ENCODE measurements at regions not wholly inside any gene's neighbourhood (a gene's known extent, or its start where the extent isn't known, plus 50 kb on each side); places are given as distances from the start of the nearest gene placed in this dataset.
"Not testable (repeated sequence)": the region's sequence is repeated elsewhere in the genome, so short reads cannot be mapped to it uniquely, and the experiment has no call there.

DNA sequence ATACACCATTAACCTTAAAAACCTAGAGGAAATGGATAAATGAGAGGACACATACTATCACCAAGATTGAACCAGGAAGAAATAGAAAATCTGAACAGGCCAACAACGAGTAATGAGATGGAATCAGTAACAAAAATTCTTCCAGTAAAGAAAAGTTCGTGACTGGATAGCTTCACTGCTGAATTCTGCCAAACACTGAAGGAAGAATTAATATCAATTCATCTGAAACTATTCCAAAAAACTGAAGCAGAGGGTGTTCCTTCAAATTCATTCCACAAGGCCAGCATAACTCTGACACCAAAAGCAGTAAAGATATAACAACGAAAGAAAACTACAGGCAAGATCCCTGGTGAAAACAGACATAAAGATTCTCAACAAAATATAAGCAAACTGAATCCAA, 195.8 kb upstream of the GPR149 start:
- ATAC-seq = no peak

DNA sequence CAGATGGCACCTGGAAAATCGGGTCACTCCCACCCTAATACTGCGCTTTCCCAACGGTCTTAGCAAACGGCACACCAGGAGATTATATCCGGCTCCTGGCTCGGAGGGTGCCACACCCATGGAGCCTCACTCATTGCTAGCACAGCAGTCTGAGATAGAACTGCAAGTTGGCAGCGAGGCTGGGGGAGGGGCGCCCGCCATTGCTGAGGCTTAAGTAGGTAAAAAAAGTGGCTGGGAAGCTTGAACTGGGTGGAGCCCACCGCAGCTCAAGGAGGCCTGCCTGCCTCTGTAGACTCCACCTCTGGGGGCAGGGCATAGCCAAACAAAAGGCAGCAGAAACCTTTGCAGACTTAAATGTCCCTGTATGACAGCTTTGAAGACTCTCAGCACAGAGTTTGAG, 189.6 kb upstream of the GPR149 start:
- H3K4me3 ChIP-seq, H3K27ac ChIP-seq, H3K36me3 ChIP-seq, H3K27me3 ChIP-seq, ATAC-seq, H3K4me1 ChIP-seq: not testable (repeated sequence)
- no CpG with 5 or more reads among the region's 10 CpGs for WGBS, 2 donors (ENCODE audit: low coverage in 1 of 2)
- H3K9me3 ChIP-seq = peaks cover 0 to 23% (median 0%) of the 10 kb centered on the region in 3 donors

More for the DNA sequence above, 195.8 kb upstream of the GPR149 start:
- Histone ChIP-seq H3K27me3 (no peaks in the 10 kb centered on the region), H3K9me3 (no peaks in the 10 kb centered on the region), H3K4me3 (no peak overlapping the region), H3K36me3 (no peaks in the 10 kb centered on the region), H3K4me1 (no peaks in the 10 kb centered on the region), H3K27ac (no peak overlapping the region)
- 40 to 56% methylated on average over 1 to 3 of the region's 3 CpGs for WGBS, 2 donors (ENCODE audit: low coverage in 1 of 2)
- TF ChIP-seq CTCF (IDR thresholded peaks at IDR 0.05) (no peak), POLR2AphosphoS5 (IDR thresholded peaks at IDR 0.05) (no peak), POLR2A (IDR thresholded peaks at IDR 0.05) (no peak), EP300 (IDR thresholded peaks at IDR 0.05) (no peak)

DNA sequence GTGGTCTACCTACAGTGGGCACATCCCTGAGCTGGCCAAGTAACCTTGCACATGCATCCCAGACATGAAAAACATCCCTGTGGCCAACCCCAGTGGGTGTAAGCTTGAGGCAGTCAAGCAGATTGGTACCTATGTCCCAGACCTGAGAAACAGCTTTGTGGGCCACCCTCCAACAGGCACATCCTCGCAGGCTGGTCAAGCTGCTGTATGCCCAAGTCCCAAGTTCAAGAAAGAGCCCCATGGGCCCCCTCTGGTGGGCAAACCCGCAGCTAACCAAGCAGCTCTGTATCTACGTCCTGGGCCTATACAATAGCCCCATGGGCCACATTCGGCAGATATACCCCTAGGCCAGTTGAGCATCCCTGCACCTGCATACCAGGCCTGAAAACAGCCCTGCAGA, 186.3 kb upstream of the GPR149 start:
- ATAC-seq = no peak
- H3K27ac ChIP-seq = no peak overlapping the region
- whole genome bisulfite sequencing, 2 donors (ENCODE audit: low coverage in 1 of 2) = 100% methylated on average over 1 of the region's 4 CpGs; no CpG with 5 or more reads in 1 of the 2 donors
- H3K36me3 ChIP-seq = no peaks in the 10 kb centered on the region
- peaks cover 0 to 23% (median 0%) of the 10 kb centered on the region in 3 donors for H3K9me3 ChIP-seq
- no peak overlapping the region for H3K4me3 ChIP-seq
- TF ChIP-seq POLR2AphosphoS5 (IDR thresholded peaks at IDR 0.05) = no peak
- TF ChIP-seq POLR2A (IDR thresholded peaks at IDR 0.05) = no peak
- no peak for TF ChIP-seq EP300 (IDR thresholded peaks at IDR 0.05)
- TF ChIP-seq CTCF (IDR thresholded peaks at IDR 0.05) = no peak
- H3K27me3 ChIP-seq = no peaks in the 10 kb centered on the region
- H3K4me1 ChIP-seq = no peaks in the 10 kb centered on the region

GRCh38 chr3:154615471-154615870, 185.5 kb upstream of the GPR149 start:
- no peak overlapping the region for H3K27ac ChIP-seq
- 0% methylated on average over 1 of the region's 3 CpGs; no CpG with 5 or more reads in 1 of the 2 donors for WGBS, 2 donors (ENCODE audit: low coverage in 1 of 2)
- H3K4me1 ChIP-seq = no peaks in the 10 kb centered on the region
- ATAC-seq = no peak
- H3K36me3 ChIP-seq = no peaks in the 10 kb centered on the region
- H3K4me3 ChIP-seq = no peak overlapping the region
- TF ChIP-seq CTCF (IDR thresholded peaks at IDR 0.05) (no peak), EP300 (IDR thresholded peaks at IDR 0.05) (no peak), POLR2A (IDR thresholded peaks at IDR 0.05) (no peak), POLR2AphosphoS5 (IDR thresholded peaks at IDR 0.05) (no peak)
- peaks cover 0 to 23% (median 0%) of the 10 kb centered on the region in 3 donors for H3K9me3 ChIP-seq
- no peaks in the 10 kb centered on the region for H3K27me3 ChIP-seq

- TF ChIP-seq POLR2AphosphoS5 (IDR thresholded peaks at IDR 0.05) = no peak
- TF ChIP-seq POLR2A (IDR thresholded peaks at IDR 0.05) = no peak
- Histone ChIP-seq H3K4me1 (no peaks in the 10 kb centered on the region), H3K4me3 (no peak overlapping the region), H3K27me3 (no peaks in the 10 kb centered on the region), H3K9me3 (peaks cover 0 to 16% (median 0%) of the 10 kb centered on the region in 3 donors), H3K36me3 (no peaks in the 10 kb centered on the region), H3K27ac (no peak overlapping the region)
- 3 to 18% methylated on average over 3 of the region's 3 CpGs for WGBS, 2 donors (ENCODE audit: low coverage in 1 of 2)
- no peak for ATAC-seq
These were observed 184.6 kb upstream of the GPR149 start for GRCh38 chr3:154614601-154615000.

DNA sequence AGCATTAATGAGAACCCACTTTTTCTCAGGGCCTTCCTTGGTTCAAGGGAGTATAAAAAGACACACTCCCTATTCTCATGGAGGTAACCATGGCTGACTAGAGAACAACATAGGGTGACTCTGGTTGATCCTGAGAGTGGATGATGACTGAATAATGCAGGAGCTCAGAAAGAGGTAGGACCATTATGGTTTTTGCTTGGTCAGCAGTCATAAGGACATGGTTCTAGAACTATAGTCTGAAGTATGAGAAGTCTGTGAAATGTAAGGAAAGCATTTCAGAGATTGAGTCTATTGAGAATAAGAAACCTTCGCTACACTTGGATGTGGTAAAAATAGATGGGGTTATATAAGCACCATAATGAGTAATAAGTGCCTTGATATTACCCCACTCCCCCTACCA, 184.1 kb upstream of the GPR149 start:
- H3K4me1 ChIP-seq = no peaks in the 10 kb centered on the region
- no peak overlapping the region for H3K4me3 ChIP-seq
- no peaks in the 10 kb centered on the region for H3K36me3 ChIP-seq
- H3K27ac ChIP-seq = no peak overlapping the region
- H3K9me3 ChIP-seq = peaks cover 0 to 13% (median 0%) of the 10 kb centered on the region in 3 donors
- WGBS, 2 donors (ENCODE audit: low coverage in 1 of 2) = 47 to 56% methylated on average over 1 of the region's 1 CpG
- no peak for ATAC-seq
- H3K27me3 ChIP-seq = no peaks in the 10 kb centered on the region
- TF ChIP-seq EP300 (IDR thresholded peaks at IDR 0.05) = no peak

DNA sequence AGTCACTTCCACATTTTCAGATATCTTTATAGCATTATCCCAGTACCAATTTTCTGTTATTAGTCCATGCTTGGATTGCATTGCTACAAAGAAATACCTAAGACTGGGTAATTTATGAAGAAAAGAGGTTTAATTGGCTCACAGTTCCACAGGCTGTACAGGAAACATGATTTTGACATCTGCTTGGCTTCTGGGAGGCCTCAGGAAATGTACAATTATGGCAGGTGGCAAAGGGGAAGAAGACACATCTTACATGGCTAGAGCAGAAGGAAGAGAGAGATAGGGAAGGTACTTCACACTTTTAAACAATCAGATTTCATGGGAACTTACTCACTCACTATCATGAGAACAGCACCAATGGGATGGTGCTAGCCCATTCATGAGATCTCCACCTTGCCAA, 172.3 kb upstream of the GPR149 start:
- H3K4me3 ChIP-seq = no peak overlapping the region
- no peak overlapping the region for H3K27ac ChIP-seq

More for the DNA sequence above, 172.3 kb upstream of the GPR149 start:
- no peak for ATAC-seq
- no peaks in the 10 kb centered on the region for H3K4me1 ChIP-seq
- no peaks in the 10 kb centered on the region for H3K27me3 ChIP-seq
- TF ChIP-seq EP300 (IDR thresholded peaks at IDR 0.05) (no peak), CTCF (IDR thresholded peaks at IDR 0.05) (no peak), POLR2AphosphoS5 (IDR thresholded peaks at IDR 0.05) (no peak), POLR2A (IDR thresholded peaks at IDR 0.05) (no peak)
- no peaks in the 10 kb centered on the region for H3K9me3 ChIP-seq
- H3K36me3 ChIP-seq = no peaks in the 10 kb centered on the region
